ENCODE measurements at regions not wholly inside any gene's neighbourhood (a gene's known extent, or its start where the extent isn't known, plus 50 kb on each side); places are given as distances from the start of the nearest gene placed in this dataset.

- TF ChIP-seq CTCF (conservative IDR thresholded peaks at IDR 0.05; ENCODE audit: low read depth, low read length) = no peak
- no peak for TF ChIP-seq EZH2 (IDR thresholded peaks at IDR 0.05; ENCODE audit: borderline replicate concordance, low read depth, low read length, poor library complexity, severe bottlenecking)
Measured at GRCh38 chr7:50921114-50921813, 138.6 kb upstream of the GRB10 start.
